ENCODE measurements at regions not wholly inside any gene's neighbourhood (a gene's known extent, or its start where the extent isn't known, plus 50 kb on each side); places are given as distances from the start of the nearest gene placed in this dataset.
"Not testable (repeated sequence)": the region's sequence is repeated elsewhere in the genome, so short reads cannot be mapped to it uniquely, and the experiment has no call there.

- not testable (repeated sequence) for H4K20me1 ChIP-seq (ENCODE audit: control insufficient read depth, extremely low read depth, insufficient read depth, low read length); H3K36me3 ChIP-seq (ENCODE audit: control insufficient read depth, insufficient read depth, low read length); H3K4me3 ChIP-seq (replicated peaks in 1 of 4; ENCODE audit: control extremely low read depth in 1 of 4, insufficient read depth in 1 of 4, low read depth in 3 of 4, low read length in 4 of 4); H2AFZ ChIP-seq (ENCODE audit: low read length); H3K4me2 ChIP-seq (ENCODE audit: extremely low read depth, insufficient read depth, low read length); H3K9ac ChIP-seq (ENCODE audit: insufficient read depth, low read length); H3K9me3 ChIP-seq (ENCODE audit: control insufficient read depth, insufficient read depth, low read depth, low read length); H3K27me3 ChIP-seq (ENCODE audit: control insufficient read depth, insufficient read depth, low read length); DNase-seq (ENCODE audit: low read depth in 2 of 2); H3K79me2 ChIP-seq (ENCODE audit: control insufficient read depth, insufficient read depth, low read length); H3K27ac ChIP-seq (ENCODE audit: insufficient read depth, low read length); H3K4me1 ChIP-seq (ENCODE audit: control insufficient read depth, extremely low read depth, insufficient read depth, low read length)
Measured at GRCh38 chr9:39649029-39649428, 293.6 kb downstream of the SPATA31A1 start.

- H3K4me2 ChIP-seq (ENCODE audit: extremely low read depth, insufficient read depth, low read length); H3K27me3 ChIP-seq (ENCODE audit: control insufficient read depth, insufficient read depth, low read length); H3K27ac ChIP-seq (ENCODE audit: insufficient read depth, low read length); H3K9ac ChIP-seq (ENCODE audit: insufficient read depth, low read length); H3K79me2 ChIP-seq (ENCODE audit: control insufficient read depth, insufficient read depth, low read length); H3K4me1 ChIP-seq (ENCODE audit: control insufficient read depth, extremely low read depth, insufficient read depth, low read length); H2AFZ ChIP-seq (ENCODE audit: low read length); H3K36me3 ChIP-seq (ENCODE audit: control insufficient read depth, insufficient read depth, low read length); H3K4me3 ChIP-seq (replicated peaks in 1 of 4; ENCODE audit: control extremely low read depth in 1 of 4, insufficient read depth in 1 of 4, low read depth in 3 of 4, low read length in 4 of 4); H4K20me1 ChIP-seq (ENCODE audit: control insufficient read depth, extremely low read depth, insufficient read depth, low read length); H3K9me3 ChIP-seq (ENCODE audit: control insufficient read depth, insufficient read depth, low read depth, low read length); DNase-seq (ENCODE audit: low read depth in 2 of 2): not testable (repeated sequence)
Measured at GRCh38 chr9:39656960-39657603, 301.6 kb downstream of the SPATA31A1 start.

DNA sequence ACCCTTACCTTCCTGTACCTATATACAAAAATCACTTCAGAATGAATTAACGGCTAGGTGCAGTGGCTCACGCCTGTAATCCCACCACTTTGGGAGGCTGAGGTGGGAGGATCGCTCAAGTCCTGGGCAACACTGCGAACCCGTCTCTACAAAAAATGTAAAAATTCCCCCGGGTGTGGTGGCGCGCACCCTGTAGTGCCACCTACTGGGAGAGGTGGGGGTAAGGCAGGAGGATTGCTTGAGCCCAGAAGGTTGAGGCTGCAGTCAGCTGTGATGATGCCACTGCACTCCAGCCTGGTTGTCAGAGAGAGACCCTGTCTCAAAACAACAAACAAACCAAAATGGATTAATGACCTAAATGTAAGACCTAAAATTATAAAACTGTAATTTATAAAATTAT lies 307.6 kb downstream of the SPATA31A1 start:
- H2AFZ ChIP-seq (ENCODE audit: low read length); H3K27me3 ChIP-seq (ENCODE audit: control insufficient read depth, insufficient read depth, low read length): not testable (repeated sequence)

GRCh38 chr9:39663713-39664112 lies 308.2 kb downstream of the SPATA31A1 start:
- H3K4me1 ChIP-seq (ENCODE audit: control insufficient read depth, extremely low read depth, insufficient read depth, low read length); H3K9ac ChIP-seq (ENCODE audit: insufficient read depth, low read length); H3K27me3 ChIP-seq (ENCODE audit: control insufficient read depth, insufficient read depth, low read length); H3K79me2 ChIP-seq (ENCODE audit: control insufficient read depth, insufficient read depth, low read length); H3K27ac ChIP-seq (ENCODE audit: insufficient read depth, low read length); H2AFZ ChIP-seq (ENCODE audit: low read length); DNase-seq (ENCODE audit: low read depth in 2 of 2); H3K9me3 ChIP-seq (ENCODE audit: control insufficient read depth, insufficient read depth, low read depth, low read length); H3K36me3 ChIP-seq (ENCODE audit: control insufficient read depth, insufficient read depth, low read length); H4K20me1 ChIP-seq (ENCODE audit: control insufficient read depth, extremely low read depth, insufficient read depth, low read length); H3K4me2 ChIP-seq (ENCODE audit: extremely low read depth, insufficient read depth, low read length); H3K4me3 ChIP-seq (replicated peaks in 1 of 4; ENCODE audit: control extremely low read depth in 1 of 4, insufficient read depth in 1 of 4, low read depth in 3 of 4, low read length in 4 of 4): not testable (repeated sequence)

More for the DNA sequence above, 307.6 kb downstream of the SPATA31A1 start:
- DNase-seq (ENCODE audit: low read depth in 2 of 2); H3K79me2 ChIP-seq (ENCODE audit: control insufficient read depth, insufficient read depth, low read length); H4K20me1 ChIP-seq (ENCODE audit: control insufficient read depth, extremely low read depth, insufficient read depth, low read length); H3K4me2 ChIP-seq (ENCODE audit: extremely low read depth, insufficient read depth, low read length); H3K4me3 ChIP-seq (replicated peaks in 1 of 4; ENCODE audit: control extremely low read depth in 1 of 4, insufficient read depth in 1 of 4, low read depth in 3 of 4, low read length in 4 of 4); H3K9me3 ChIP-seq (ENCODE audit: control insufficient read depth, insufficient read depth, low read depth, low read length); H3K4me1 ChIP-seq (ENCODE audit: control insufficient read depth, extremely low read depth, insufficient read depth, low read length); H3K9ac ChIP-seq (ENCODE audit: insufficient read depth, low read length); H3K36me3 ChIP-seq (ENCODE audit: control insufficient read depth, insufficient read depth, low read length); H3K27ac ChIP-seq (ENCODE audit: insufficient read depth, low read length): not testable (repeated sequence)

GRCh38 chr9:39665020-39665419 lies 309.6 kb downstream of the SPATA31A1 start:
- H3K9me3 ChIP-seq (ENCODE audit: control insufficient read depth, insufficient read depth, low read depth, low read length); H3K27me3 ChIP-seq (ENCODE audit: control insufficient read depth, insufficient read depth, low read length); H3K27ac ChIP-seq (ENCODE audit: insufficient read depth, low read length); H3K9ac ChIP-seq (ENCODE audit: insufficient read depth, low read length); H3K36me3 ChIP-seq (ENCODE audit: control insufficient read depth, insufficient read depth, low read length); H3K4me2 ChIP-seq (ENCODE audit: extremely low read depth, insufficient read depth, low read length); H3K4me3 ChIP-seq (replicated peaks in 1 of 4; ENCODE audit: control extremely low read depth in 1 of 4, insufficient read depth in 1 of 4, low read depth in 3 of 4, low read length in 4 of 4); H2AFZ ChIP-seq (ENCODE audit: low read length); H3K79me2 ChIP-seq (ENCODE audit: control insufficient read depth, insufficient read depth, low read length); H3K4me1 ChIP-seq (ENCODE audit: control insufficient read depth, extremely low read depth, insufficient read depth, low read length); DNase-seq (ENCODE audit: low read depth in 2 of 2); H4K20me1 ChIP-seq (ENCODE audit: control insufficient read depth, extremely low read depth, insufficient read depth, low read length): not testable (repeated sequence)

- H3K4me3 ChIP-seq (replicated peaks in 1 of 4; ENCODE audit: control extremely low read depth in 1 of 4, insufficient read depth in 1 of 4, low read depth in 3 of 4, low read length in 4 of 4); H3K27me3 ChIP-seq (ENCODE audit: control insufficient read depth, insufficient read depth, low read length); H4K20me1 ChIP-seq (ENCODE audit: control insufficient read depth, extremely low read depth, insufficient read depth, low read length); H3K9ac ChIP-seq (ENCODE audit: insufficient read depth, low read length); H3K36me3 ChIP-seq (ENCODE audit: control insufficient read depth, insufficient read depth, low read length); H3K79me2 ChIP-seq (ENCODE audit: control insufficient read depth, insufficient read depth, low read length); H3K27ac ChIP-seq (ENCODE audit: insufficient read depth, low read length); H2AFZ ChIP-seq (ENCODE audit: low read length); H3K4me1 ChIP-seq (ENCODE audit: control insufficient read depth, extremely low read depth, insufficient read depth, low read length); H3K4me2 ChIP-seq (ENCODE audit: extremely low read depth, insufficient read depth, low read length); DNase-seq (ENCODE audit: low read depth in 2 of 2); H3K9me3 ChIP-seq (ENCODE audit: control insufficient read depth, insufficient read depth, low read depth, low read length): not testable (repeated sequence)
Measured at GRCh38 chr9:39674437-39675210, 319.2 kb downstream of the SPATA31A1 start.

DNA sequence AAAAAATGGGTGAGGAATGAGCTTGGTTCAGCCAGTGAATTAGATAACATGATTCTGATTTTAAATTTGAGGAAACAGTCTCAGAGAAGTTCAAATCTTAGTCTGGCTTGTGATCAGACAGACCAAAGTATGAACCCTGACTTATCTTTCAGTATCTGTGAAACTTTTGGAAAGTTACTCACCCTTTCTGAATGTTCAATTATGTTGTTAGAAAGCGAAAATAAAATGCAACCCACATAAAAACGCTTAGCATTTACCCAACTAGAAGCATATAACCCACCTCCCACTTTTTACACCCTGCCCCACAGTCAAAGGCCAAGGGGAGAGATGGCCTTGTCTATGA lies 319.7 kb downstream of the SPATA31A1 start:
- not testable (repeated sequence) for H3K9me3 ChIP-seq (ENCODE audit: control insufficient read depth, insufficient read depth, low read depth, low read length); H3K36me3 ChIP-seq (ENCODE audit: control insufficient read depth, insufficient read depth, low read length); H3K27ac ChIP-seq (ENCODE audit: insufficient read depth, low read length); H3K4me1 ChIP-seq (ENCODE audit: control insufficient read depth, extremely low read depth, insufficient read depth, low read length); H3K79me2 ChIP-seq (ENCODE audit: control insufficient read depth, insufficient read depth, low read length); DNase-seq (ENCODE audit: low read depth in 2 of 2); H3K27me3 ChIP-seq (ENCODE audit: control insufficient read depth, insufficient read depth, low read length); H4K20me1 ChIP-seq (ENCODE audit: control insufficient read depth, extremely low read depth, insufficient read depth, low read length); H3K4me3 ChIP-seq (replicated peaks in 1 of 4; ENCODE audit: control extremely low read depth in 1 of 4, insufficient read depth in 1 of 4, low read depth in 3 of 4, low read length in 4 of 4); H3K4me2 ChIP-seq (ENCODE audit: extremely low read depth, insufficient read depth, low read length); H2AFZ ChIP-seq (ENCODE audit: low read length); H3K9ac ChIP-seq (ENCODE audit: insufficient read depth, low read length)

Data from fibroblast of lung (primary cell).